Panc1 (cell line): ENCODE measurements at regions not wholly inside any gene's neighbourhood (a gene's known extent, or its start where the extent isn't known, plus 50 kb on each side); places are given as distances from the start of the nearest gene placed in this dataset.

Source experiments
- CTCF ChIP-seq: fragments of 450-650 bp; IDR thresholded peaks from 2 replicates; pipeline ENCODE4 v1.5.1; 2017; ENCODE audit warnings: mild to moderate bottlenecking
- POLR2AphosphoS5 ChIP-seq: IDR thresholded peaks from 2 replicates; pipeline ENCODE4 v1.6.1; 2012; ENCODE audit warnings: mild to moderate bottlenecking, low read depth, low read length, moderate library complexity
- REST ChIP-seq, 2 experiments: IDR thresholded peaks; 2 replicates each; pipeline ENCODE4 v1.6.1; 2011 to 2012; ENCODE audit warnings: low read depth in 2 of 2, control low read depth in 1 of 2, low read length in 1 of 2, mild to moderate bottlenecking in 1 of 2, moderate library complexity in 1 of 2; ENCODE audit not compliant: insufficient read depth in 1 of 2

GRCh38 chr6:134590449-134590848, 272.5 kb upstream of the SGK1 start:
- TF ChIP-seq CTCF (no peak), REST (IDR thresholded peaks at IDR 0.05; ENCODE audit: insufficient read depth in 1 of 2, low read depth in 2 of 2, low read length in 1 of 2) (no peak), POLR2AphosphoS5 (no peak)
